Adipocyte (in vitro differentiated cells): ENCODE measurements at regions not wholly inside any gene's neighbourhood (a gene's known extent, or its start where the extent isn't known, plus 50 kb on each side); places are given as distances from the start of the nearest gene placed in this dataset.

Source experiments
- DNase-seq: peaks from one replicate; pipeline ENCODE4 v3.0.0-alpha.2; 2015; ENCODE audit warnings: low read depth
- H3K27me3 ChIP-seq: replicated peaks from 2 replicates; pipeline ENCODE4 v1.7.0; 2013; ENCODE audit warnings: mild to moderate bottlenecking, low read length, moderate library complexity; ENCODE audit not compliant: control insufficient read depth, insufficient read depth
- H3K36me3 ChIP-seq: 2 replicates; pipeline ENCODE4 v1.7.0; 2013; ENCODE audit warnings: low read length, mild to moderate bottlenecking, moderate library complexity; ENCODE audit not compliant: control insufficient read depth, insufficient read depth, severe bottlenecking
- H3K4me1 ChIP-seq: 2 replicates; pipeline ENCODE4 v1.7.0; 2013; ENCODE audit warnings: mild to moderate bottlenecking, low read length, moderate library complexity; ENCODE audit not compliant: control insufficient read depth, insufficient read depth
- H3K4me3 ChIP-seq: 2 replicates; pipeline ENCODE4 v1.7.0; 2013; ENCODE audit warnings: mild to moderate bottlenecking, low read length, moderate library complexity
- H3K9ac ChIP-seq: 2 replicates; pipeline ENCODE4 v1.7.0; 2013; ENCODE audit warnings: mild to moderate bottlenecking, low read length, moderate library complexity
- H3K9me3 ChIP-seq: 2 replicates; pipeline ENCODE4 v1.7.0; 2013; ENCODE audit warnings: mild to moderate bottlenecking, low read length, moderate library complexity; ENCODE audit not compliant: control insufficient read depth

GRCh38 chr7:132666774-132667172 lies 90.5 kb upstream of the PLXNA4 start:
- H3K36me3 ChIP-seq = no peaks in the 10 kb centered on the region
- no peak overlapping the region for H3K9ac ChIP-seq
- peaks cover 12% of the 10 kb centered on the region for H3K27me3 ChIP-seq
- DNase-seq = no peak
- peaks cover 10% of the 10 kb centered on the region for H3K4me1 ChIP-seq
- peak overlapping the region; percentile 3 for H3K4me3 ChIP-seq
- H3K9me3 ChIP-seq = peaks cover 4% of the 10 kb centered on the region

DNA sequence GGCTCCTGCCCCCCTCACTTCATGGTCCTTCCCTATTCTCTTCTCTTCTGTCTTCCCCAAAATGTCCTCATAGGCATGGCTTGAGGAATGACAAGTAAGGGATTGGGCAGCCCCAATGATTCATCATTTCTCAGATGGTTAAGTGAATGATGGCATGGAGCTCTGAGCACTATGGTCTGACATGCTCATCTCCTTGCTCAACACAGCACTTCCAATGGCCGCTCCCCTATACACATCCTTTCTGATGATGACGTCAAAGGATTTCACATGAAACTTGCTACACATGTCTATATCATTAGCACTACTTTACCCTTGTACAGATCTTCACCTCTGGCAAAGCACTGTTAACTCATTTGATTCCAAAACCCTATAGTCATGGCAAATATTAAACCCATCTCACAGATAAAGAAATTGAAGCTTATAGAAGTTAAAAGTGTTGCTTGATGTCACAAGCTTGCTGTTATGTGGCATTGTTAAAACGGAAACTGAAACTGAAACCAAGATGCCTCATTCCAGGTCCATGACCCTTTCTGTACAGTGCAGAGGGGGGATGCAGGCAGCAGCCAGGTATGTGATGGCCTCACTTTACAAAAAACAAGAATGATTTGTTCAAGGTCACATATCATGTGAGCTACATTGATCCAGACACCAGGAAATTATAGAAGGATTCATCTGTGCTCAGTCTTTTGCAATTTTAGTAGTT lies 90.0 kb upstream of the PLXNA4 start:
- Histone ChIP-seq H3K36me3 (no peaks in the 10 kb centered on the region), H3K4me1 (peaks cover 10% of the 10 kb centered on the region), H3K9me3 (peaks cover 4% of the 10 kb centered on the region), H3K27me3 (peaks cover 8% of the 10 kb centered on the region), H3K9ac (peak overlapping the region; percentile 25), H3K4me3 (peak overlapping the region; percentile 3)
- DNase-seq = no peak

DNA sequence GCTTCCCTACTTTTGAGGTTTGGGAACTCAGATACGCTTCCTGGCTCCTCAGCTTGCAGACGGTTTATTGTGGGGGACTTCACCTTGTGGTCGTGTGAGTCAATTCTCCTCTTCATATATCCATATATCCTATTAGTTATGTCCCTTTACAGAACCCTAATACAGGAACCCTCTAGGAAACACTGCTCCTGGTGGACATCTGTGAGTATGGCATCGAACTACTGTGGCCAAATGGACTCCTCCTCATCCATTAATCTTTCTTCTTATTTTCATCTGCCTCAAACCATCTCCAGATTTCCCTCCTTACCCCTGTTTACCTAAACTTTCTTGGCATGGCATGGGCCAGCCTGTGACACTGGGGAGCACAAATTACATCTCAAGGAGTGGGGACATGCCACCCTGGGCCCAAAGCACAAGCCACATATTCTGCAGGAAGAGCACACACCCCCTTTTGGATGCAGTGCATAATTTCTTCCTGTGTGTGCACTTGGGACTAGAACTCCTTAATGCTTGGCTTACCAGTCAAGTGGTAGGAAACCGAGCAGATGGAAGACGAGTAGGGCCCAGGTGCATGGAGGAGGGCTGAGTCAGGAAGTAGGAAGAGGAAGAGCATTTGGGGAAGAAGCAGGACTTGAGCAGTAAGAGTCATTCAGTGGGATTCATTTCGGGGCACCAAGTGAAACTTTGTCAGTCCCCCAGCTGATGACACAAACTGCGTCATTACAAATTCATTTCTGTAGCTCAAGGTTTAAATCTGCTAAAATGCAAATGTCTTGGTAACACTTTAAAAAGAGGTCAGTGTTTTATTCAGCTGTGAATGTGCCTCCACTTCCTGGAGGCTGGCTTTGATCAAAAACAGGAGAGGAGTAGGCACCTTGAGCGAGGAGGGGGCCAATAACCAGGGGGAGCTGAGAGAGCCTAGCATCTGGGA lies 80.8 kb upstream of the PLXNA4 start:
- Histone ChIP-seq H3K27me3 (peaks cover 3% of the 10 kb centered on the region), H3K4me1 (peaks cover 12% of the 10 kb centered on the region), H3K4me3 (no peak overlapping the region), H3K9me3 (peaks cover 3% of the 10 kb centered on the region), H3K36me3 (no peaks in the 10 kb centered on the region), H3K9ac (no peak overlapping the region)
- DNase-seq = peak; percentile 4

DNA sequence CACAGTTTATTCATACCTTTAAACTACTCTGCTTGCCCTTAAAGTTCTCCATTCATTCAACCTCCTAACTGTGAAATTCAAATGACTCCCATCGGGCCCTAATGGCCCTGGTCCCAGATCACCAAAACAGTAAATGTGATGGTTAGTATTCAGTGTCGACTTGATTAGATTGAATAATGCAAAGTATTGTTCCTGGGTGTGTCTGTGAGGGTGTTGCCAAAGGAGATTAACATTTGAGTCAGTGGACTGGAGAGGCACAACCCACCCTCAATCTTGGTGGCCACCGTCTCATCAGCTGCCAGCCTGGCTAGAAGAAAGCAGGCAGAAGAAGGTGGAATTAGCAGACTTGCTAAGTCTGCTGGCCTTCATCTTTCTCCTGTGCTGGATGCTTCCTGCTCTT lies 80.1 kb upstream of the PLXNA4 start:
- no peaks in the 10 kb centered on the region for H3K36me3 ChIP-seq
- peaks cover 3% of the 10 kb centered on the region for H3K9me3 ChIP-seq
- peaks cover 3% of the 10 kb centered on the region for H3K27me3 ChIP-seq
- no peak overlapping the region for H3K4me3 ChIP-seq
- peaks cover 12% of the 10 kb centered on the region for H3K4me1 ChIP-seq
- no peak for DNase-seq
- no peak overlapping the region for H3K9ac ChIP-seq

GRCh38 chr7:132655131-132655727 lies 79.0 kb upstream of the PLXNA4 start:
- H3K9me3 ChIP-seq = peaks cover 3% of the 10 kb centered on the region
- H3K27me3 ChIP-seq = peaks cover 3% of the 10 kb centered on the region
- peak overlapping the region; percentile 66 for H3K4me3 ChIP-seq
- H3K4me1 ChIP-seq = peaks cover 20% of the 10 kb centered on the region
- H3K36me3 ChIP-seq = no peaks in the 10 kb centered on the region
- peak overlapping the region; percentile 30 for H3K9ac ChIP-seq
- DNase-seq = peak; percentile 9

DNA sequence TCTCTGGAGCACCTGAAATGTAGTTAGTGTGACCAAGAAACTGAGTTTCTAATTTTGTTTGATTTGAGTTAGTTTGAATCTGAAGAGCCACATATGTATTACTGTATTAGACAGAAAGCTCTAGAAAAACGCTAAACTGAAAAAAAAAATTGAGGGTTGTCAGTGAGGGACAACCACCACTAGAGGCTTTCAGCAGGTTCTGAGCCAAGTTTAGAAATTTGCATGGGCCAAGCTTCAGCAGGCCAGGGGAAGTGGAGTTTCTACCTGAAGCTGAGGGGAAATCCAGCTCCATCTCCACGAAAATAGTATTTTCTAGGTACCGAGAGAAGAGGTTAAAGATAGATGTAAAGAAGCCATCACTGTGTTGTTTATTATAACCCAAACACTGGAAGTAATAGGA lies 77.9 kb upstream of the PLXNA4 start:
- peak; percentile 13 for DNase-seq
- Histone ChIP-seq H3K27me3 (peaks cover 3% of the 10 kb centered on the region), H3K36me3 (no peaks in the 10 kb centered on the region), H3K4me3 (no peak overlapping the region), H3K4me1 (peaks cover 23% of the 10 kb centered on the region), H3K9me3 (peaks cover 3% of the 10 kb centered on the region), H3K9ac (no peak overlapping the region)

- peaks cover 3% of the 10 kb centered on the region for H3K9me3 ChIP-seq
- H3K4me1 ChIP-seq = peaks cover 23% of the 10 kb centered on the region
- H3K4me3 ChIP-seq = no peak overlapping the region
- H3K36me3 ChIP-seq = no peaks in the 10 kb centered on the region
- H3K27me3 ChIP-seq = peaks cover 3% of the 10 kb centered on the region
- no peak for DNase-seq
- no peak overlapping the region for H3K9ac ChIP-seq
Measured at GRCh38 chr7:132653366-132653930, 77.2 kb upstream of the PLXNA4 start.

DNA sequence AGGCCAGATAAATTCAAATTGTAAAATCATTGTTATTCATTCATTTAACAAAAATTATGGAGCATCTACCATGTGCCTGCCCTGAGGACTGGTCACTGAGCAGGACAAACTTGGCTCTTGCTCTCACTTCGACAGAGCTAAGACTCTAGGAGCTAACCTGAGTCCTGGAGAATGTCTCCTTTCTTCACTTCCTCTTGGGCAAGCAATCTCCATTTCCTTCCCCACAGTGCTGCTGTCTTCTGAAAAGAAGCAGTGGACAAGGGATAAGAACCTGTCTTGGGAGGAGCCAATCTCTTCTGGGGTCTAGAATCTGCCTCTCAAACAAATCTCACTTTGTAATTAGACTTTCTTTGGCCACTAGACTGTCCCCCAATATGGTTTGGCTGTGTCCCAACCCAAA lies 76.2 kb upstream of the PLXNA4 start:
- H3K9ac ChIP-seq = no peak overlapping the region
- peaks cover 23% of the 10 kb centered on the region for H3K4me1 ChIP-seq
- H3K9me3 ChIP-seq = no peaks in the 10 kb centered on the region
- no peaks in the 10 kb centered on the region for H3K36me3 ChIP-seq
- peaks cover 3% of the 10 kb centered on the region for H3K27me3 ChIP-seq
- no peak for DNase-seq
- H3K4me3 ChIP-seq = no peak overlapping the region

- DNase-seq = peak; percentile 89
- Histone ChIP-seq H3K27me3 (peaks cover 7% of the 10 kb centered on the region), H3K4me3 (peak overlapping the region; percentile 39), H3K9ac (no peak overlapping the region), H3K9me3 (no peaks in the 10 kb centered on the region), H3K36me3 (no peaks in the 10 kb centered on the region), H3K4me1 (peaks cover 18% of the 10 kb centered on the region)
Measured at GRCh38 chr7:132650498-132650897, 74.2 kb upstream of the PLXNA4 start.

DNA sequence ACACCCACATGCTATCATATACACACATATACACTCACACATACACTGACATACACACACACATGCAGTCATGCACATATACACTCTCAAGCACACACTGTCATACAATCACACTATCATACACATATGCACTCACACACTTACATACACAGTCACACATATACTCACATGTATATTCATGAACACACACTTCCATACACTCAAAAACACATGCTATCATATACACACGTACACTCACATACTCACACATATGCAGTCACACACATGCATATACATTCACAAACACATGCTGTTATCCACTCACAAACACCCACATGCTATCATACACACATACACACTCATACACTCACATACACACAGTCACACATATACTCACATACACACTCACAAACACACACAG lies 71.0 kb upstream of the PLXNA4 start:
- no peaks in the 10 kb centered on the region for H3K9me3 ChIP-seq
- no peaks in the 10 kb centered on the region for H3K36me3 ChIP-seq
- peaks cover 7% of the 10 kb centered on the region for H3K27me3 ChIP-seq
- H3K4me1 ChIP-seq = peaks cover 11% of the 10 kb centered on the region
- DNase-seq = no peak
- no peak overlapping the region for H3K4me3 ChIP-seq
- no peak overlapping the region for H3K9ac ChIP-seq

DNA sequence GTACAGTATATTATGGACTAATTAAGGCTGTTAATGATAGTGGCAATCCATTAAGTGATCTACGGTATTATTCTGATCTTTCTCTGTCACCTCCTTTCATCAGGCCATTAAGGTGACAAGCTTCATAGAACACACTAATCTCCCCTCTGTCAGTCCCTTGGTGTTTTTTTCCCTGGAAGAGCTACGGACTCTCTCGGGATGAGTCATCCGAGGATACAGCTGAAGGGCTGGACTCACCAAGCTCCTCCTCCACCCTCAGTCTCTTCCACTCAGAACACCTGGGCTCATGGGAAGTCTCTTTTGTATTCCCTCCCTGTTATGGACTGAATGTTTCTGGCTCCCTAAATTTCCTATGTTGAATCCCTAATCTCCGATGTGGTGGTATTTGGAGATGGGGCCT lies 69.8 kb upstream of the PLXNA4 start:
- H3K4me1 ChIP-seq = peaks cover 11% of the 10 kb centered on the region
- H3K36me3 ChIP-seq = no peaks in the 10 kb centered on the region
- DNase-seq = no peak
- peaks cover 10% of the 10 kb centered on the region for H3K27me3 ChIP-seq
- H3K9me3 ChIP-seq = no peaks in the 10 kb centered on the region
- no peak overlapping the region for H3K9ac ChIP-seq
- no peak overlapping the region for H3K4me3 ChIP-seq
